Esophagus squamous epithelium (tissue), 4 donors: ENCODE measurements at regions not wholly inside any gene's neighbourhood (a gene's known extent, or its start where the extent isn't known, plus 50 kb on each side); places are given as distances from the start of the nearest gene placed in this dataset.

Experiments
- POLR2A ChIP-seq, 4 donors: fragments of 450-650 bp; IDR thresholded peaks; one replicate each; pipeline ENCODE4 v1.6.1; 2017; ENCODE audit warnings: antibody characterized with exemption in 4 of 4, mild to moderate bottlenecking in 4 of 4, moderate library complexity in 3 of 4
- TF ChIP-seq, protein P1 (sequence below), 6 experiments: fragments of 450-650 bp in 4 of 6; fragments of 200-600 bp in 2 of 6; sonication (generic) in 2 of 6; IDR thresholded peaks; one replicate each; pipeline ENCODE4 v1.5.1; 2016 to 2019; ENCODE audit warnings: antibody characterized with exemption in 6 of 6, mild to moderate bottlenecking in 4 of 6, moderate library complexity in 4 of 6

- TF ChIP-seq, protein P1, sequence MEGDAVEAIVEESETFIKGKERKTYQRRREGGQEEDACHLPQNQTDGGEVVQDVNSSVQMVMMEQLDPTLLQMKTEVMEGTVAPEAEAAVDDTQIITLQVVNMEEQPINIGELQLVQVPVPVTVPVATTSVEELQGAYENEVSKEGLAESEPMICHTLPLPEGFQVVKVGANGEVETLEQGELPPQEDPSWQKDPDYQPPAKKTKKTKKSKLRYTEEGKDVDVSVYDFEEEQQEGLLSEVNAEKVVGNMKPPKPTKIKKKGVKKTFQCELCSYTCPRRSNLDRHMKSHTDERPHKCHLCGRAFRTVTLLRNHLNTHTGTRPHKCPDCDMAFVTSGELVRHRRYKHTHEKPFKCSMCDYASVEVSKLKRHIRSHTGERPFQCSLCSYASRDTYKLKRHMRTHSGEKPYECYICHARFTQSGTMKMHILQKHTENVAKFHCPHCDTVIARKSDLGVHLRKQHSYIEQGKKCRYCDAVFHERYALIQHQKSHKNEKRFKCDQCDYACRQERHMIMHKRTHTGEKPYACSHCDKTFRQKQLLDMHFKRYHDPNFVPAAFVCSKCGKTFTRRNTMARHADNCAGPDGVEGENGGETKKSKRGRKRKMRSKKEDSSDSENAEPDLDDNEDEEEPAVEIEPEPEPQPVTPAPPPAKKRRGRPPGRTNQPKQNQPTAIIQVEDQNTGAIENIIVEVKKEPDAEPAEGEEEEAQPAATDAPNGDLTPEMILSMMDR (IDR thresholded peaks at IDR 0.05): no peak
- no peak for TF ChIP-seq POLR2A (IDR thresholded peaks at IDR 0.05)
Observed at GRCh38 chr9:80144406-80144805, 572.6 kb downstream of the TLE4 start.
